HFFc6 (cell line): ENCODE measurements at regions not wholly inside any gene's neighbourhood (a gene's known extent, or its start where the extent isn't known, plus 50 kb on each side); places are given as distances from the start of the nearest gene placed in this dataset.

Experiments
- DNase-seq: peaks from one replicate; pipeline ENCODE4 v3.0.0-alpha.2; 2018
- H3K27ac Mint-ChIP-seq: 2 replicates; pipeline ENCODE4 v1.8.0; 2020; ENCODE audit warnings: mild to moderate bottlenecking, mixed read lengths
- H3K27me3 Mint-ChIP-seq: 2 replicates; pipeline ENCODE4 v1.8.0; 2021; ENCODE audit warnings: mild to moderate bottlenecking, moderate library complexity, mixed read lengths; ENCODE audit not compliant: insufficient read depth
- H3K36me3 Mint-ChIP-seq: 2 replicates; pipeline ENCODE4 v1.8.0; 2021; ENCODE audit warnings: low read depth, mixed read lengths
- H3K4me1 Mint-ChIP-seq: 2 replicates; pipeline ENCODE4 v1.8.0; 2020; ENCODE audit warnings: low read depth, mixed read lengths
- H3K4me3 Mint-ChIP-seq: 2 replicates; pipeline ENCODE4 v1.8.0; 2020; ENCODE audit warnings: mild to moderate bottlenecking, moderate library complexity, mixed read lengths
- H3K9me3 Mint-ChIP-seq: 2 replicates; pipeline ENCODE4 v1.8.0; 2020; ENCODE audit warnings: mild to moderate bottlenecking, mixed read lengths
- TF ChIP-seq, protein P1 (sequence below): fragments of 200-600 bp; sonication (generic); IDR thresholded peaks from 2 replicates; pipeline ENCODE4 v1.5.0; 2021; ENCODE audit warnings: antibody characterized with exemption, mild to moderate bottlenecking

- Mint-ChIP-seq H3K36me3 (no peaks in the 10 kb centered on the region), H3K27me3 (peaks cover 37% of the 10 kb centered on the region), H3K9me3 (no peaks in the 10 kb centered on the region), H3K27ac (no peak overlapping the region), H3K4me3 (no peak overlapping the region), H3K4me1 (no peaks in the 10 kb centered on the region)
- DNase-seq, result no peak
- TF ChIP-seq, protein P1, sequence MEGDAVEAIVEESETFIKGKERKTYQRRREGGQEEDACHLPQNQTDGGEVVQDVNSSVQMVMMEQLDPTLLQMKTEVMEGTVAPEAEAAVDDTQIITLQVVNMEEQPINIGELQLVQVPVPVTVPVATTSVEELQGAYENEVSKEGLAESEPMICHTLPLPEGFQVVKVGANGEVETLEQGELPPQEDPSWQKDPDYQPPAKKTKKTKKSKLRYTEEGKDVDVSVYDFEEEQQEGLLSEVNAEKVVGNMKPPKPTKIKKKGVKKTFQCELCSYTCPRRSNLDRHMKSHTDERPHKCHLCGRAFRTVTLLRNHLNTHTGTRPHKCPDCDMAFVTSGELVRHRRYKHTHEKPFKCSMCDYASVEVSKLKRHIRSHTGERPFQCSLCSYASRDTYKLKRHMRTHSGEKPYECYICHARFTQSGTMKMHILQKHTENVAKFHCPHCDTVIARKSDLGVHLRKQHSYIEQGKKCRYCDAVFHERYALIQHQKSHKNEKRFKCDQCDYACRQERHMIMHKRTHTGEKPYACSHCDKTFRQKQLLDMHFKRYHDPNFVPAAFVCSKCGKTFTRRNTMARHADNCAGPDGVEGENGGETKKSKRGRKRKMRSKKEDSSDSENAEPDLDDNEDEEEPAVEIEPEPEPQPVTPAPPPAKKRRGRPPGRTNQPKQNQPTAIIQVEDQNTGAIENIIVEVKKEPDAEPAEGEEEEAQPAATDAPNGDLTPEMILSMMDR, result no peak
Measured at GRCh38 chr7:137094-137891, 55.1 kb upstream of the FAM20C start.

DNA sequence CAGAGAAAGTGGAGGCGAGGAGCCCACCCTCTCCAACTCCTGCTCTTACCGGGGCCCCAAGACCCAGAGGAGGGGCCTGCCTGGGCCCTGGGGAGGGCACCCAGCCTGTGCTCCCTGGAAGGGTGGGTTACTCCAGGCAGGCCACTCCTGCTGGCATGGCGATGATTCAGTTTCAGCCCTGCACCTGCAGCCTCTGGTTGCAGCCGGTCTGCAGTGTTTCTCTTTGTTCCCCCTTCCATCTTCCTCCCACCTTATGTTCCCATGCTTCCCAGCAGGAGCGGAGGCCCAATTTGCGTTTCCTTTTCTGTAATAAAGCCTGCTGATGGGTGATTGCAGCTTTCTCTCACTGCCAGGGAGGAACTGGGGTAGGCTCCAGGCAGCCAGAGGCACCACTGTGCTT, 53.2 kb upstream of the FAM20C start:
- Mint-ChIP-seq H3K27me3 (peaks cover 33% of the 10 kb centered on the region), H3K36me3 (no peaks in the 10 kb centered on the region), H3K4me3 (no peak overlapping the region), H3K9me3 (no peaks in the 10 kb centered on the region), H3K27ac (no peak overlapping the region), H3K4me1 (no peaks in the 10 kb centered on the region)
- no peak for DNase-seq
- TF ChIP-seq, protein P1, result no peak

GRCh38 chr7:139561-140243, 52.7 kb upstream of the FAM20C start:
- Mint-ChIP-seq H3K4me1 (no peaks in the 10 kb centered on the region), H3K4me3 (no peak overlapping the region), H3K36me3 (no peaks in the 10 kb centered on the region), H3K27ac (no peak overlapping the region), H3K27me3 (peaks cover 31% of the 10 kb centered on the region), H3K9me3 (no peaks in the 10 kb centered on the region)
- TF ChIP-seq, protein P1, result no peak
- no peak for DNase-seq

- Mint-ChIP-seq H3K4me3 (no peak overlapping the region), H3K4me1 (no peaks in the 10 kb centered on the region), H3K36me3 (no peaks in the 10 kb centered on the region), H3K27ac (no peak overlapping the region), H3K9me3 (no peaks in the 10 kb centered on the region), H3K27me3 (peaks cover 27% of the 10 kb centered on the region)
- no peak for DNase-seq
- TF ChIP-seq, protein P1, result no peak
Measured at GRCh38 chr7:140996-141395, 51.4 kb upstream of the FAM20C start.

DNA sequence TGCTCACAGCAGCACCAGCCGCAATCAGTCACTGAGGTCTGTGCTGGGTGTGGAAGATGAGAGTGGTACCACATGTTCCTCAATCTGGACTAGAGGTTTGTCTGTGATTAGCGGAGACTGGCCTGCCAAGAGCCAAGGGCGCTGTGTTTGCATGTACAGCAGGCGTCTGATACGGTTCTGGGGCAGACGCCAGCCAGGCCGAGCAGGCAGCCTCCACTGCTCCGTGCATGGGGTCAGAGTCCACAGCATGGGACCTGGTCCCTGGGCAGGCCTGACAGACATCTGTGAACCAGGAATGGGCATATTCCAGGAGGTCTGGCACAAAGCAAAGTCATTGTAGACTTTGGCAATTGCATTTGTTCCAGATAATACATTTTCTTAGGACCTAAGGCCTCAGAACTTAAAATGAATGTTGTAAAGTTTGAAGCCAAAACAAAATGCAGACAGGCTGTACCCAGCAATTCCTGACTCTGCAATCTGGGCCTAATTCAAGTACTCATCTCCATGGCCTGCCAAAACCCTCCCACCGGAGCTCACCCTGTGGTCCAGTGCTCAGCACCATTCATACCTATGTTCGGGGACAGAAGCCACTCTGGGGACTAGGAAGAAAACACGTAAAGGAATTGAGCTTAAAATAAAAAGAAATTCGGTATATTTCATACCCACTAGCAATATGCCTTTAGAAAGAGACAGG, 50.0 kb upstream of the FAM20C start:
- Mint-ChIP-seq H3K36me3 (no peaks in the 10 kb centered on the region; the same call in 1 of the 2 replicates), H3K4me3 (no peak overlapping the region), H3K27me3 (peaks cover 14% of the 10 kb centered on the region), H3K27ac (no peak overlapping the region), H3K9me3 (no peaks in the 10 kb centered on the region), H3K4me1 (no peaks in the 10 kb centered on the region)
- TF ChIP-seq, protein P1, result no peak
- no peak for DNase-seq
